ENCODE measurements at regions not wholly inside any gene's neighbourhood (a gene's known extent, or its start where the extent isn't known, plus 50 kb on each side); places are given as distances from the start of the nearest gene placed in this dataset.

DNA sequence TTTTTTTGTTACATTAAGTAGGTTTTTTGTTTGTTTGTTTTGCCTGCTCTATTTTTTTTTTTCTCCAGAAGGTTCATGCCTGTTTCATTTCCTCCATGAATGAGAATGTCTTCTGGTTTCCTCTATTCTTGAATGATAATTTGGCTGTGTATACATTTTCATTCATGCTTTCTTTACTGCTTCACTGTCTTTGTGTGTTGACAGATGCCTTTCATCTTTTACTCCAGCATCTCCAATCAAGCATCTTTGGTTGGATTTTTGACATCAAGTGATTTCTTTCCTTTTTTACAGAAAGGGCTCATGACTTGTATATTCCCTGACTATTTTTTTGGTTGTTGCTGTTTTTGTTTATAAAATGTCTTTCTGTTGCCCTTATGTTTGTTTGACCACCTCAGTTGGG is 156.5 kb downstream of the MDFIC start:
- SMC1A ChIA-PET (ENCODE audit: uncharacterized antibody, unreplicated experiment): interaction anchor here (1.2 kb wide), 1 partner anchor 9 kb away, joined by 4 read pairs; no protein-coding TSS in a partner anchor
- H3K4me2 ChIP-seq (ENCODE audit: control insufficient read depth, insufficient read depth): no peak overlapping the region
- no peak overlapping the region for H3K27ac ChIP-seq (ENCODE audit: control insufficient read depth, insufficient read depth)
- no peaks in the 10 kb centered on the region for H3K27me3 ChIP-seq (replicated peaks in 1 of 2; ENCODE audit: control insufficient read depth in 2 of 2, insufficient read depth in 2 of 2, low read length in 1 of 2)
- H4K20me1 ChIP-seq (ENCODE audit: control insufficient read depth, insufficient read depth): no peaks in the 10 kb centered on the region
- DNase-seq (ENCODE audit: low read depth, low spot score) (no peak), ATAC-seq (no peak), FAIRE-seq (no peak)
- H3K9me3 ChIP-seq (replicated peaks; ENCODE audit: control insufficient read depth, insufficient read depth, low read length): no peaks in the 10 kb centered on the region
- H3K36me3 ChIP-seq (ENCODE audit: control insufficient read depth in 2 of 2, insufficient read depth in 2 of 2, low read length in 1 of 2): no peaks in the 10 kb centered on the region
- no peak overlapping the region for H3K4me3 ChIP-seq
- intact Hi-C loops (cut with micrococcal nuclease; ENCODE audit: unreplicated experiment): no loop called here
- H3K9ac ChIP-seq (ENCODE audit: control insufficient read depth, insufficient read depth, low read length): no peak overlapping the region
- no peaks in the 10 kb centered on the region for H3K79me2 ChIP-seq (ENCODE audit: control insufficient read depth, insufficient read depth, low read length)
- no TSS peak for BruUV-seq (replicated peaks)
- CTCF ChIA-PET: no interaction called here
- in situ Hi-C loops (cut with MboI): no loop called here
- no peaks in the 10 kb centered on the region for H3K4me1 ChIP-seq (ENCODE audit: control insufficient read depth, insufficient read depth, low read length)
- POLR2A ChIA-PET: no interaction called here
- no peak overlapping the region for H2AFZ ChIP-seq (ENCODE audit: control insufficient read depth, low read depth, low read length)
- RAD21 ChIA-PET (ENCODE audit: unreplicated experiment): no interaction called here
- no peak for TF ChIP-seq RAD21 (IDR thresholded peaks at IDR 0.05; ENCODE audit: insufficient read depth, low read depth, low read length)
- TF ChIP-seq NR2C2 (IDR thresholded peaks at IDR 0.05; ENCODE audit: borderline replicate concordance, control insufficient read depth, insufficient read length, low read depth): no peak
- no peak for TF ChIP-seq ATF2 (IDR thresholded peaks at IDR 0.05; ENCODE audit: low read length)
- TF ChIP-seq MEF2A (IDR thresholded peaks at IDR 0.05; ENCODE audit: insufficient read depth, low read depth, low read length): no peak
- no peak for TF ChIP-seq SIN3A (IDR thresholded peaks at IDR 0.05; ENCODE audit: low read depth, low read length)
- no peak for TF ChIP-seq DPF2 (IDR thresholded peaks at IDR 0.05)
- TF ChIP-seq SMC3 (IDR thresholded peaks at IDR 0.05; ENCODE audit: borderline replicate concordance, low read length): no peak
- no peak for TF ChIP-seq RELA (IDR thresholded peaks at IDR 0.05; ENCODE audit: borderline replicate concordance, partially characterized antibody)
- no peak for TF ChIP-seq TARDBP (IDR thresholded peaks at IDR 0.05; ENCODE audit: borderline replicate concordance)
- no peak for TF ChIP-seq MXI1 (IDR thresholded peaks at IDR 0.05; ENCODE audit: low read depth, low read length)
- TF ChIP-seq ZNF217 (IDR thresholded peaks at IDR 0.05): no peak
- no peak for TF ChIP-seq NFXL1 (IDR thresholded peaks at IDR 0.05; ENCODE audit: borderline replicate concordance)
- no peak for TF ChIP-seq ATF3 (IDR thresholded peaks at IDR 0.05; ENCODE audit: borderline replicate concordance, extremely low read depth, low read depth, low read length)
- TF ChIP-seq E2F4 (IDR thresholded peaks at IDR 0.05; ENCODE audit: low read depth, low read length): no peak
- TF ChIP-seq, protein P1, sequence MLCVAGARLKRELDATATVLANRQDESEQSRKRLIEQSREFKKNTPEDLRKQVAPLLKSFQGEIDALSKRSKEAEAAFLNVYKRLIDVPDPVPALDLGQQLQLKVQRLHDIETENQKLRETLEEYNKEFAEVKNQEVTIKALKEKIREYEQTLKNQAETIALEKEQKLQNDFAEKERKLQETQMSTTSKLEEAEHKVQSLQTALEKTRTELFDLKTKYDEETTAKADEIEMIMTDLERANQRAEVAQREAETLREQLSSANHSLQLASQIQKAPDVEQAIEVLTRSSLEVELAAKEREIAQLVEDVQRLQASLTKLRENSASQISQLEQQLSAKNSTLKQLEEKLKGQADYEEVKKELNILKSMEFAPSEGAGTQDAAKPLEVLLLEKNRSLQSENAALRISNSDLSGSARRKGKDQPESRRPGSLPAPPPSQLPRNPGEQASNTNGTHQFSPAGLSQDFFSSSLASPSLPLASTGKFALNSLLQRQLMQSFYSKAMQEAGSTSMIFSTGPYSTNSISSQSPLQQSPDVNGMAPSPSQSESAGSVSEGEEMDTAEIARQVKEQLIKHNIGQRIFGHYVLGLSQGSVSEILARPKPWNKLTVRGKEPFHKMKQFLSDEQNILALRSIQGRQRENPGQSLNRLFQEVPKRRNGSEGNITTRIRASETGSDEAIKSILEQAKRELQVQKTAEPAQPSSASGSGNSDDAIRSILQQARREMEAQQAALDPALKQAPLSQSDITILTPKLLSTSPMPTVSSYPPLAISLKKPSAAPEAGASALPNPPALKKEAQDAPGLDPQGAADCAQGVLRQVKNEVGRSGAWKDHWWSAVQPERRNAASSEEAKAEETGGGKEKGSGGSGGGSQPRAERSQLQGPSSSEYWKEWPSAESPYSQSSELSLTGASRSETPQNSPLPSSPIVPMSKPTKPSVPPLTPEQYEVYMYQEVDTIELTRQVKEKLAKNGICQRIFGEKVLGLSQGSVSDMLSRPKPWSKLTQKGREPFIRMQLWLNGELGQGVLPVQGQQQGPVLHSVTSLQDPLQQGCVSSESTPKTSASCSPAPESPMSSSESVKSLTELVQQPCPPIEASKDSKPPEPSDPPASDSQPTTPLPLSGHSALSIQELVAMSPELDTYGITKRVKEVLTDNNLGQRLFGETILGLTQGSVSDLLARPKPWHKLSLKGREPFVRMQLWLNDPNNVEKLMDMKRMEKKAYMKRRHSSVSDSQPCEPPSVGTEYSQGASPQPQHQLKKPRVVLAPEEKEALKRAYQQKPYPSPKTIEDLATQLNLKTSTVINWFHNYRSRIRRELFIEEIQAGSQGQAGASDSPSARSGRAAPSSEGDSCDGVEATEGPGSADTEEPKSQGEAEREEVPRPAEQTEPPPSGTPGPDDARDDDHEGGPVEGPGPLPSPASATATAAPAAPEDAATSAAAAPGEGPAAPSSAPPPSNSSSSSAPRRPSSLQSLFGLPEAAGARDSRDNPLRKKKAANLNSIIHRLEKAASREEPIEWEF (IDR thresholded peaks at IDR 0.05; ENCODE audit: insufficient replicate concordance, low read depth, low read length): no peak
- no peak for TF ChIP-seq KDM1A (IDR thresholded peaks at IDR 0.05; ENCODE audit: borderline replicate concordance)
- no peak for TF ChIP-seq ZNF207 (IDR thresholded peaks at IDR 0.05; ENCODE audit: borderline replicate concordance)
- TF ChIP-seq ZNF24 (IDR thresholded peaks at IDR 0.05): no peak
- no peak for TF ChIP-seq SP1 (IDR thresholded peaks at IDR 0.05; ENCODE audit: low read depth, low read length)
- no peak for TF ChIP-seq SIX5 (IDR thresholded peaks at IDR 0.05; ENCODE audit: low read depth, low read length, severe bottlenecking)
